Lower lobe of right lung (tissue), 2 donors: ENCODE measurements at regions not wholly inside any gene's neighbourhood (a gene's known extent, or its start where the extent isn't known, plus 50 kb on each side); places are given as distances from the start of the nearest gene placed in this dataset.

Experiments used
- ATAC-seq, 2 donors: fragments of 200-7000 bp; cut with Tn5 transposase; one replicate each; pipeline ENCODE4 v1.9.1; 2020 to 2022; ENCODE audit warnings: mild to moderate bottlenecking in 2 of 2, moderate library complexity in 2 of 2
- DNase-seq: peaks from one replicate; pipeline ENCODE4 v3.0.0-alpha.2; 2020
- H3K27ac ChIP-seq: fragments of 200-600 bp; one replicate; pipeline ENCODE4 v1.8.0; 2022
- H3K27me3 ChIP-seq: fragments of 200-600 bp; one replicate; pipeline ENCODE4 v1.8.0; 2022; ENCODE audit warnings: low read depth
- H3K36me3 ChIP-seq: fragments of 200-600 bp; one replicate; pipeline ENCODE4 v1.8.0; 2022; ENCODE audit warnings: mild to moderate bottlenecking
- H3K4me1 ChIP-seq: fragments of 200-600 bp; one replicate; pipeline ENCODE4 v1.8.0; 2022
- H3K4me3 ChIP-seq: fragments of 200-600 bp; one replicate; pipeline ENCODE4 v1.8.0; 2022; ENCODE audit warnings: mild to moderate bottlenecking
- H3K9me3 ChIP-seq: fragments of 200-600 bp; one replicate; pipeline ENCODE4 v1.8.0; 2022
- intact Hi-C: fragments of 100-400 bp; cut with DNase I; formaldehyde crosslinking; loops from one replicate; pipeline ENCODE4 v1.11.0; 2022
- TF ChIP-seq, protein P1 (sequence below): fragments of 200-600 bp; IDR thresholded peaks from one replicate; pipeline ENCODE4 v1.8.0; 2022; ENCODE audit warnings: antibody characterized with exemption, mild to moderate bottlenecking
- donor health status: DM: no; HTN: yes; CAD: no; lungs with severe emphysema.

DNA sequence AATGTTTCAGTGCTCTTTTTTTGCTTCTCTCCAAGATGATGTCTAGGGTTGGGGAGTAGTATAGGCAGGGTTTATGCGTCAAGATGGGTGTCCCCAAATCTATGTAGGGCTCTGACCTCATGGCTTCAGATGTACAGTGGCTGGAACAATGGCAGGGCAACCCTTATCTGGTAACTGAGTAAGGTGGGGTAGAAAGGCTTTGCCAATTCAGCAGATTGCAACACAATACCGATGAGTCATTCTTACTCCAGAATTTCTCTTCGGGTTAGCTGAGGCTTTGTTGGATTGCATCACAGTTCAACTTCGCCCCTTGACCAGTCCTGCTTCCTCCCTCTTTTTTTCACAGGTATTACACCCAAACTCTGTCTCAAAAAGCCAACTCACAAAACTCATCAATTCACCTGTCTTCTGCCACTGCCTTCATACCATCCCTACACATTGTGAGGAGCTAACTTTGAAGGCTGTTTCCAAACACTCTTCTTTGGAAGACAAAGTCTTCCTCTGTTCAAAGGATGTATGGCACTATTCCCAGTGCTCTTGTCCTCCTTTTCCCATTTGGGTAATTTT is 190.2 kb upstream of the CNOT2 start:
- Histone ChIP-seq H3K4me3 (no peak overlapping the region), H3K27ac (no peak overlapping the region), H3K36me3 (no peaks in the 10 kb centered on the region), H3K27me3 (no peaks in the 10 kb centered on the region), H3K9me3 (no peaks in the 10 kb centered on the region), H3K4me1 (peaks cover 15% of the 10 kb centered on the region)
- DNase-seq: no peak
- intact Hi-C loops: no loop called here
- peak; percentile 83 to 87 for ATAC-seq
- TF ChIP-seq, protein P1, sequence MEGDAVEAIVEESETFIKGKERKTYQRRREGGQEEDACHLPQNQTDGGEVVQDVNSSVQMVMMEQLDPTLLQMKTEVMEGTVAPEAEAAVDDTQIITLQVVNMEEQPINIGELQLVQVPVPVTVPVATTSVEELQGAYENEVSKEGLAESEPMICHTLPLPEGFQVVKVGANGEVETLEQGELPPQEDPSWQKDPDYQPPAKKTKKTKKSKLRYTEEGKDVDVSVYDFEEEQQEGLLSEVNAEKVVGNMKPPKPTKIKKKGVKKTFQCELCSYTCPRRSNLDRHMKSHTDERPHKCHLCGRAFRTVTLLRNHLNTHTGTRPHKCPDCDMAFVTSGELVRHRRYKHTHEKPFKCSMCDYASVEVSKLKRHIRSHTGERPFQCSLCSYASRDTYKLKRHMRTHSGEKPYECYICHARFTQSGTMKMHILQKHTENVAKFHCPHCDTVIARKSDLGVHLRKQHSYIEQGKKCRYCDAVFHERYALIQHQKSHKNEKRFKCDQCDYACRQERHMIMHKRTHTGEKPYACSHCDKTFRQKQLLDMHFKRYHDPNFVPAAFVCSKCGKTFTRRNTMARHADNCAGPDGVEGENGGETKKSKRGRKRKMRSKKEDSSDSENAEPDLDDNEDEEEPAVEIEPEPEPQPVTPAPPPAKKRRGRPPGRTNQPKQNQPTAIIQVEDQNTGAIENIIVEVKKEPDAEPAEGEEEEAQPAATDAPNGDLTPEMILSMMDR: no peak

DNA sequence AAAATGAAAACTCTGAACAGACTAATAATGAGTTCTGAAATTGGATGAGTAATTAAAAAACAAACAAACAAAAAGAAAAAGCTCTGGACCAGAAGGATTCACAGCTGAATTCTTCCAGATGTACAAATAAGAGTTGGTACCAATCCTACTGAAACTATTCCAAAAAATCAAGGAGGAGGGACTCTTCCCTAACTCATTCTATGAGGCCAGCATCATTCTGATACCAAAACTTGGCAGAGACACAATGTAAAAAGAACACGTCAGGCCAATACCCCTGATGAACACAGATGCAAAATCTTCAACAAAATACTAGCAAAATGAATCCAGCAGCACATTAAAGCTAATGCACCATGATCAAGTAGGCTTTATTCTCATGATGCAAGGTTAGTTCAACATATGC is 183.9 kb upstream of the CNOT2 start:
- Histone ChIP-seq H3K27me3 (no peaks in the 10 kb centered on the region), H3K4me1 (no peaks in the 10 kb centered on the region), H3K4me3 (no peak overlapping the region), H3K36me3 (no peaks in the 10 kb centered on the region), H3K27ac (no peak overlapping the region), H3K9me3 (no peaks in the 10 kb centered on the region)
- ATAC-seq (no peak), DNase-seq (no peak)
- intact Hi-C loops: no loop called here
- TF ChIP-seq, protein P1: no peak

DNA sequence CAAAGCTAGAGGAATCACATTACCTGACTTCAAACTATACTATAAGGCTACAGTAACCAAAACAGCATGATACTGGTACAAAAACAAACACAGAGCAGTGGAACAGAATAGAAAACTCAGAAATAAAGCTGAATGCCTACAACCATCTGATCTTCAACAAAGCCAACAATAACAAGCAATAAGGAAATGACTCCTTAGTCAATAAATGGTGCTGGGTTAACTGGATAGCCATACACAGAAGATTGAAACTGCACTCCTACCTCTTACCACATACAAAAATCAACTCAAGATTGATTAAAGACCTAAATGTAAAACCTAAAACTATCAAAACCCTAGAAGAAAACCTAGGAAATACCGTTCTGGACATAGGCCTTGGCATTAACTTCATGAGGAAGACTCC is 182.6 kb upstream of the CNOT2 start:
- Histone ChIP-seq H3K27me3 (no peaks in the 10 kb centered on the region), H3K4me1 (no peaks in the 10 kb centered on the region), H3K27ac (no peak overlapping the region), H3K4me3 (no peak overlapping the region), H3K36me3 (no peaks in the 10 kb centered on the region), H3K9me3 (no peaks in the 10 kb centered on the region)
- no peak for ATAC-seq
- intact Hi-C loops: no loop called here
- TF ChIP-seq, protein P1: no peak
- DNase-seq: no peak

DNA sequence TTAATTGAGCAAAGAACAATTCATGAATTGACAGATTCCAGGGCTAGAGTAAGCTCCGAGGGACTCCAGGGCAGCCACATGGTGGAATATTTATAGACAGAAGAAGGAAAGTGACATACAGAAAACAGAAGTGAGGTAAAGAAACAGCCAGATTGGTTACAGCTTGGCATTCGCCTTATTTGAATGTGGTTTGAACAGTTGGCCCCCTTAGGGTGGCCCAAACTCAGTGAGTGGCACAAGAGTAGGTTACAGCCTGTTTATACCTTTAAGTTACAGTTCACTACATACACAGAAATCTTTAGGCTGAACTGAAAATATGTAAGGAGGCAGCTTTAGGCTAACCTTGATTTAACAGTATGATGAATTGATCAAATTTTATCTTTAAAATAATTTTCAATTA is 174.5 kb upstream of the CNOT2 start:
- H3K9me3 ChIP-seq: no peaks in the 10 kb centered on the region
- TF ChIP-seq, protein P1: no peak
- DNase-seq (no peak), ATAC-seq (no peak)
- intact Hi-C loops: no loop called here
- H3K27me3 ChIP-seq: no peaks in the 10 kb centered on the region
- no peak overlapping the region for H3K27ac ChIP-seq
- no peaks in the 10 kb centered on the region for H3K4me1 ChIP-seq
- no peaks in the 10 kb centered on the region for H3K36me3 ChIP-seq
- H3K4me3 ChIP-seq: no peak overlapping the region

DNA sequence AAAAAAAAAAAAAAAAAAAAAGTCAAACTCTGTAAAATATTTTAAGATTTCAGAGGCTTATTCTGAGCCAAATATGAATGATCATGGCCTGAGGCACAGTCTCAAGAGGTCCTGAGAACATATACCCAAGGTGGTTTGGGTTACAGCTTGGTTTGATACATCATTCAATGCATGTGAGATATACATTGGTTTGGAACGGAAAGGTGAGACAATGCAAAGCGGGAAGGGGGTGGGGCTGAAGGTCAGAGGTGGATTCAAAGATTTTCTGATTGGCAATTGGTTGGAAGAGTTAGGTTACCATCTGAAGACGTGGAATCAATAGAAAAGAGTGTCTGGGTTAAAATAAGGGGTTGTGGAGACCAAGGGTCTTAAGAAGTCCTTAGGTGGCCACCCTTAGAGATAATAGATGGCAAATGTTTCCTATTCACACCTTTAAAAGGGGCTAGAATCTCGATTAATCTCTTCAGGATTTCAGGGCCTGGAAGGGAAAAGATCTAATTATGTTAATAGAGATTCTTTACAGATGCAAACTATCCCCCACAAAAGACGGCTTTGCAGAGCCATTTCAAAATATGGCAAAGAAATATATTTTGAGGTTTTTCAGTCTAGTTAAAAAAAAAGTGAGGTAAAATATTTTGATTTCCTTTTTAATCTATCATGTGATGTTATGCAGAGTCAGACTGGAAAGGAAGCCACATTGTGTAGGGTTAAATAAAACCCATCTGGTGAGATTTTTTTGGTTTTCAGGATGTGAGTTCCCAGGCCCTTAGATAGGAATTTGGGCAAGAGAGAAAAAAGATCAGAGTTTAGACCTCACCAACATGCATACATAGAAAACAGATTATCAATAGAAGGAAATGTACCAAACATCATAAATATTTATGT is 173.8 kb upstream of the CNOT2 start:
- TF ChIP-seq, protein P1: no peak
- intact Hi-C loops: no loop called here
- DNase-seq (no peak), ATAC-seq (no peak)
- H3K27me3 ChIP-seq: no peaks in the 10 kb centered on the region
- H3K9me3 ChIP-seq: no peaks in the 10 kb centered on the region
- no peaks in the 10 kb centered on the region for H3K36me3 ChIP-seq
- H3K4me3 ChIP-seq: no peak overlapping the region
- H3K27ac ChIP-seq: no peak overlapping the region
- H3K4me1 ChIP-seq: no peaks in the 10 kb centered on the region
